Motor neuron (in vitro differentiated cells): ENCODE measurements at regions not wholly inside any gene's neighbourhood (a gene's known extent, or its start where the extent isn't known, plus 50 kb on each side); places are given as distances from the start of the nearest gene placed in this dataset.
"Not testable (repeated sequence)": the region's sequence is repeated elsewhere in the genome, so short reads cannot be mapped to it uniquely, and the experiment has no call there.

Experiments used
- ATAC-seq, 8 experiments: fragments of 200-7000 bp; cut with Tn5 transposase; replicated peaks in 6 of 8; 2 replicates each; pipeline ENCODE4 v1.8.0; 2021; ENCODE audit warnings: mild to moderate bottlenecking in 8 of 8, moderate library complexity in 8 of 8
- H3K27ac ChIP-seq, 2 donors: fragments of 250-450 bp; sonication (Bioruptor Pico); 2 replicates each; pipeline ENCODE4 v1.9.0; 2021; ENCODE audit warnings: antibody characterized with exemption in 2 of 2, mild to moderate bottlenecking in 2 of 2, moderate library complexity in 1 of 2
- H3K4me1 ChIP-seq, 2 donors: fragments of 250-450 bp; sonication (Bioruptor Pico); replicated peaks in 1 of 2; 2 replicates each; pipeline ENCODE4 v1.6.1; 2021; ENCODE audit warnings: antibody characterized with exemption in 2 of 2, mild to moderate bottlenecking in 2 of 2, moderate library complexity in 1 of 2
- H3K4me3 ChIP-seq, 5 donors: fragments of 250-450 bp; sonication (Bioruptor Pico); 2 replicates each; pipeline ENCODE4 v1.9.0; 2021; ENCODE audit warnings: antibody characterized with exemption in 5 of 5, mild to moderate bottlenecking in 5 of 5, moderate library complexity in 4 of 5
- WGBS, 10 experiments: fragments of 450-650 bp; shearing (Covaris generic); methylation state at CpG; one replicate each; pipeline ENCODE4 v1.0.0; 2022; 5-methylcytosine and 5-hydroxymethylcytosine counted together
- in situ Hi-C, 9 experiments: fragments of 400-800 bp; cut with MboI; loops; one replicate each; pipeline ENCODE4 v1.15.0; 2021; ENCODE audit warnings: low sequenced_read_pairs in 9 of 9, low pct_unique_long_range_greater_than_20kb in 2 of 9; ENCODE audit not compliant: unreplicated experiment in 9 of 9

DNA sequence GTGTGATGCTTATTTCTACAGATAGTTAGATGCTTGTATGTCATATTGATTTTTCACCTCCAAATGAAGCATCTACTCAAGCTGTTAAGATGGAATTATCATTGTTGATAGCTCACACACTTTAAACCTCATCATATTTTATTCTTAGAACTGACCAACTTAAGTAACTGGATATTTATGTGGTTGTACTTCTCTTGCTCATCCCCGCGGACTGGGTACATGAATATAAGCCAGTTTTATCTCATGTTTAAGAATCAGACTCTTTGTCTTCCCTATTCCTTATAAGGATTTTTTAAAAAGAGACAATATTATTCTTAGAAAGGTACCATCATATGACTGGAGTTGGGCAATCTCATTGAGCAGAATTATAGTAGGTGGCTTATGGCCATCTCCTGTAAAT is 358.7 kb downstream of the DSC3 start:
- Histone ChIP-seq H3K4me1 (peaks cover 2 to 3% of the 10 kb centered on the region in 2 donors), H3K27ac (no peak overlapping the region), H3K4me3 (no peak overlapping the region)
- WGBS, 10 experiments, result 0 to 100% (median 84%) methylated on average over 2 of the region's 2 CpGs; no CpG with 5 or more reads in 4 of the 10 experiments
- in situ Hi-C loops, result no loop called here
- ATAC-seq, result no peak

DNA sequence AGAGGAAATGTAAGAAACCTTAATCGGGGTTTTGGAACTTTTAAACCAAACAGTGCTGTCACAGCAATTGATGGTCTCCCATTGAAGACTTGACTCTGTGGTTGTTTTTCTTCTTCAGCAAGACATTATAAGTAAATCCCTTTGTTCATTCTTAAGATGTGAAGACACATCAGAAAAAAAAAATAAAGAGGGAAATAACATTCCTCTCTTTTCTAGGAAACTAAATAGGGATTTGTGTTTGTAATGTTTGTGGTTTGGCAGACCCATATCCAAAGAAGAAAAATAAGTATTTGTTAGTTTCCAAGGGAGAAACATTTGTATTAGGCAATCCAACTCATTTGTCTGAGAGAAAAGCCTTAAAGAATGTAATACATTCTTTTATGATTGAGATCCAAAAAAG is 359.9 kb downstream of the DSC3 start:
- peak in 2 of 8 experiments; percentile 13 to 71 for ATAC-seq
- in situ Hi-C loops, result no loop called here
- H3K4me1 ChIP-seq, result peaks cover 2 to 3% of the 10 kb centered on the region in 2 donors

DNA sequence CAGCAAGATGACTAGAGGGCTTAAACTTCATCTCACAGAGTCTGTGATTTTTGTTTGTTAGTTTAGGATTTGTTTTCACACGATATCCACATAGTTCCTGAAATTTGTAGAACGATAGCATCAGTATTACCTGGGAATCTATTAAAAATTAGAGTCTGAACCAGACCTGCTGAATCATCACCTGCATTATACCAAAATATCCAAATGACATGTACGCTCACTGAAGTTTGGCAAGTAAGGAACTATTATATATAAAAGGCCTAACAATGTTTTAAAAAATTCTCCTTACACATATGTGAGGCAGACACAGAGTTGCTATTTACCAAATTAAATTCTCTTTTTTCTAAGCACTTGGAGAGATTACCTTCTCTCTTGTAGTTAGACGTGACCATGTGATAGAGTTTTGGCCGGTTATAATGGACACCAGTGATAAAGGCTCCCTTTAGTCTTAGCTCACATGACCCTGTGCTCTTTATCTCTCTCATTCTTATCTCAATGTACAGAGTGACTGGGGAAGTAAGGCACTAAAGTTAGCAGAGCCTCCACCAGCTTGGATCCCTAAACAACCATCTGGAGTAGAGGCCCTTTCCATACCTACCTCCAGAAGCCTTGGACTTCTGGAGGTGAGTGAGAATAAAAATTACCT is 363.1 kb downstream of the DSC3 start:
- 12 to 96% (median 84%) methylated on average over 2 to 5 of the region's 5 CpGs; no CpG with 5 or more reads in 1 of the 10 experiments for whole genome bisulfite sequencing, 10 experiments
- in situ Hi-C loops, result no loop called here
- no peak overlapping the region for H3K27ac ChIP-seq
- no peak for ATAC-seq
- no peak overlapping the region for H3K4me3 ChIP-seq
- H3K4me1 ChIP-seq, result peaks cover 0 to under 1% of the 10 kb centered on the region in 2 donors

More for the DNA sequence above, 359.9 kb downstream of the DSC3 start:
- 0 to 83% (median 46%) methylated on average over 1 of the region's 1 CpG; no CpG with 5 or more reads in 2 of the 10 experiments for WGBS, 10 experiments
- no peak overlapping the region for H3K4me3 ChIP-seq
- no peak overlapping the region for H3K27ac ChIP-seq

DNA sequence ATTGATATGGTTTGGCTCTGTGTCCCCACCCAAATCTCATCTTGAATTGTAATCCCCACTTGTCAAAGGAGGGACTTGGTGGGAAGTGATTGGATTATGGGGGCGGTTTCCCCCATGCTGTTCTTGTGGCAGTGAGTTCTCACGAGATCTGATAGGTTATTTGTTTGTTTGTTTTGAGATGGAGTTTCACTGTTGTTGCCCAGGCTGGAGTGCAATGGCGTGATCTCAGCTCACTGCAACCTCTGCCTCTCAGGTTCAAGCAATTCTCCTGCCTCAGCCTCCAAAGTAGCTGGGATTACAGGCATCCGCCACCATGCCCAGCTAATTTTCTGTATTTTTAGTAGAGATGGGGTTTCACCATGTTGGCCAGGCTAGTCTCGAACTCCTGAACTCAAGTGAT is 364.7 kb downstream of the DSC3 start:
- H3K27ac ChIP-seq, in situ Hi-C loops, H3K4me3 ChIP-seq, H3K4me1 ChIP-seq, ATAC-seq: not testable (repeated sequence)
- WGBS, 10 experiments, result 0 to 100% (median 64%) methylated on average over 1 to 5 of the region's 5 CpGs; no CpG with 5 or more reads in 2 of the 10 experiments

DNA sequence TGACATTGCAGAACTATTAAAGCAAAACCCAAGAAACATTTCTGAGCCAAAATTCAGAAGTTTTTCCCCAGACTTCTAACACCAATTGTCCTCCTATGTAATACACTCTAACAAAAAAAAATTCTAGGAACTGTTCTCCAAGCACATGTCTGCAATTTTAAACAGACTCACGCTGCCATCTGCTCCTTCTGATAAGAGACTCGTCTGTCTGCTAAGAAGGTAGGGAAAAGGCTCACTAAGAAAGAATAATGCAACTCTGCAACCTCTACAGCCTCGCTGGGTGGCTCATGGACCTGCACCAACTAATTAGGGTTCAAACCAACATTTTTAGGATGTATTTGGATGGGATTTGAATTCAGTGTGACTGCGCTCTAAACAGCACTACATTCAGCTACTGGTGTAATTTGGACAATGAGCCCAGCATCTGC is 366.5 kb downstream of the DSC3 start:
- in situ Hi-C loops, result no loop called here

DNA sequence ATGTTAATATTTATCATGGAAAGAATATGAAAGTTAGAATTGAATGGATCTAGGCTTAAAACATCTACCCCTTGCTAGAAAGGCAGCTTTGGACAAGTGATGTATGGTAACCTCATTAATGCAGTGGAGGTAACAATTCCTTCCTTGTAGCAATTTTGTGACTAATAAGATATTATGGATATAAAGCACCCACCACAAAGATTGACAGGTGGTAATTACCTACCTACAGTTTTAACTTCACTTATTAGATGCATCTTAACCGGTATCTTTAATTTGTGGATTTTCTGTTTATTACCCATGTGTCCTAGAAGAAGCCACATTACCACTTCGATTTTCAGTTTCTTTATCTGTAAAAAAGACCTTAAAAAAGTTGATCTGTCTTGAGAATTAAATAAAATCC is 367.0 kb downstream of the DSC3 start:
- 17 to 100% (median 46%) methylated on average over 2 of the region's 2 CpGs; no CpG with 5 or more reads in 3 of the 10 experiments for WGBS, 10 experiments
- no peak overlapping the region for H3K27ac ChIP-seq
- H3K4me1 ChIP-seq, result no peaks in the 10 kb centered on the region
- no peak for ATAC-seq
- no peak overlapping the region for H3K4me3 ChIP-seq
- in situ Hi-C loops, result no loop called here

More for the DNA sequence above, 366.5 kb downstream of the DSC3 start:
- Histone ChIP-seq H3K4me1 (no peaks in the 10 kb centered on the region), H3K27ac (no peak overlapping the region), H3K4me3 (no peak overlapping the region)
- 0 to 75% (median 38%) methylated on average over 1 to 4 of the region's 4 CpGs; no CpG with 5 or more reads in 5 of the 10 experiments for WGBS, 10 experiments
- no peak for ATAC-seq

DNA sequence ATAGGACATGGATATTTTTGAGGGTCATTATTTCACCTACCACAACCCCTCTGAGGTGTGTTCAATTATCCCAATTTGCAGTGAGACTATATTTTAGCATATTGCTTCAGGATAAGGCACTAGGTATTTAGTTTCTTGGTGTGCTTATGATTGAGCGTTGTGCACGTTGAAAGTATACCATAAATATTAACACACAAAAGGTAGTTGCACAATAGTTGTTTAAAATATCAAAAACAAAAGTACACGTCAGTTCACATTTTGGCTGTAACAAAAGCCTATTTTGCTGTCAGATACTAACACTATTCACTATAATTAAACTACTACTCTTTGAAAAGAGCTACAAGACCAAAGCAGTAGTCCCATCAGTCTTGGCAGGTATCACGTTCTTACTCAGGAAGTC is 367.5 kb downstream of the DSC3 start:
- ATAC-seq, result no peak
- no peak overlapping the region for H3K4me3 ChIP-seq
- H3K4me1 ChIP-seq, result no peaks in the 10 kb centered on the region
- 11 to 100% (median 67%) methylated on average over 1 to 4 of the region's 4 CpGs; no CpG with 5 or more reads in 1 of the 10 experiments for WGBS, 10 experiments
- H3K27ac ChIP-seq, result no peak overlapping the region
- in situ Hi-C loops, result no loop called here

DNA sequence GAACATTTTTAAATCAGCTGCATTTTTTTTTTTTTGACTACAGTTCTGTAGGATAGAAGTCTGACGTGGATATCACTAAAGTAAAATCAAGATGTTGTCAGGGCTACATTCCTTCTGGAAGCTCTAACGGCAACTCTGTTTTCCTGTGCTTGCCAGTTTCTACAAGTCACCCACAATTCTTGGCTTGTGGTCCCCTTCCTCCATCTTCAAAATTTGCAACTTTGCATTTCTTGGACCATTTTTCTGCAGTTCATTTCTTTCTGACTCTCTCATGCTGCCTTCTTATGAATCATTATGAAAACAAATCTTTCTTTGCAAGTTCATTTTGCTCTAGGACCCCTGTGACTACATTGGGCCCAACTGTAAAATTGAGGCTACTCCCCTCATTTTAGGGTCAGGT is 367.9 kb downstream of the DSC3 start:
- Histone ChIP-seq H3K4me1 (no peaks in the 10 kb centered on the region), H3K4me3 (no peak overlapping the region), H3K27ac (no peak overlapping the region)
- in situ Hi-C loops, result no loop called here
- no peak for ATAC-seq
- 8 to 100% (median 92%) methylated on average over 1 to 2 of the region's 2 CpGs; no CpG with 5 or more reads in 1 of the 10 experiments for WGBS, 10 experiments

DNA sequence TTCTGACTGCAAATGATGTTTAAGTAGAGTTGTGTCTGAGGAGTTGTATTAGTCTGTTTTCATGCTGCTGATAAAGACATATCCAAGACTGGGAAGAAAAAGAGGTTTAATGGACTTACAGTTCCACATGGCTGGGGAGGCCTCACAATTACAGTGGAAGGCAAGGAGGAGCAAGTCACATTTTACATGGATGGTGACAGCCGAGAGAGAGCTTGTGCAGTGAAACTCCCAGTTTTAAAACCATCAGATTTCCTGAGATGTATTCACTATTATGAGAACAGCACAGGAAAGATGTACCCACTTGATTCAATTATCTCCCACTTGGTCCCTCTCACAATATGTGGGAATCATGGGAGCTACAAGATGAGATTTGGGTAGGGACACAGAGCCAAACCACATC is 370.1 kb downstream of the DSC3 start:
- H3K27ac ChIP-seq, H3K4me1 ChIP-seq, H3K4me3 ChIP-seq, in situ Hi-C loops, ATAC-seq: not testable (repeated sequence)
- WGBS, 10 experiments, result 0 to 100% (median 44%) methylated on average over 1 of the region's 1 CpG; no CpG with 5 or more reads in 6 of the 10 experiments

DNA sequence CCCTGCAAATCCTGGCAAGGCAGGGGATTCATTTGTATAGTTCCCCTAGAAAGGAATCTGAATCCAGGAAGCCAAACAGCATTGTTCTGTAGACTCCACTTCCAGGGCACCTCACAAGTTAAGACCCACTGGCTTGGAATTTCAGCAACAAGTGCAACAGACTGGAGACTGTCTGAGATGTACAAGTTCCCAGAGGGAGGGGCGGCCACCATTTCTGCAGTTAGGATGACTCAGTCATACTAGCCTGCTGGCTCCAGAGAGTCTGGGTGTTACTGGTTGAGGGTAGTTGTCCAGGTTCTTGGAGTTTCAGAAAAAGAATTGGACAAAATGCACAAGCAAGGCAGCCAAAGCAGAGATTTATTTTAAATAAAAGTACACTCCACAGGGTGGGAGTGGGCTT is 384.2 kb downstream of the DSC3 start:
- whole genome bisulfite sequencing, 10 experiments, result 86% methylated on average over 1 of the region's 1 CpG; no CpG with 5 or more reads in 9 of the 10 experiments
- no peak overlapping the region for H3K4me3 ChIP-seq
- no peak for ATAC-seq
- in situ Hi-C loops, result no loop called here
- H3K4me1 ChIP-seq, result no peaks in the 10 kb centered on the region
- H3K27ac ChIP-seq, result no peak overlapping the region

DNA sequence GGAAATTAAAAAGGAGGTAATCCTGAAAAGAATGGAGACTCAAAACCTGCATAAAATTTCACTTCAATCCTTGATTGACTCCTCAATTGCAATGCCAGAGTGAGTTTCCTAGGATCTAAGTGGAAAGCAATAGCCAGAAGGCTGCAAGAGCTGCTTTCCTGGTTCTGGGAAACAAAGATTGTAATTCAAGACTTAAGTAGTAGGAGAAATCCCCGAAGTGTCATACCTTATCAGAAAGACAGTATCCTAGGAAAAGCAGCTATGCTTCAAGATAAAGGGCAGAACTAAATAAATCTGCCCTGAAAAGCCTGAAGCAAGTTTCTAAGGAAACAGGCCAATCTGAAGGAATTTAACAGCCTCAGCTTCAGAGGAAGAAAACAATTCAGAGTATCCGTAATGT is 390.2 kb downstream of the DSC3 start:
- peak in 2 of 8 experiments; percentile 22 to 93 for ATAC-seq
- no peak overlapping the region for H3K27ac ChIP-seq
- in situ Hi-C loops, result no loop called here
- no peak overlapping the region for H3K4me3 ChIP-seq
- peaks cover 0 to 2% of the 10 kb centered on the region in 2 donors for H3K4me1 ChIP-seq
- WGBS, 10 experiments, result 0 to 83% (median 39%) methylated on average over 1 to 2 of the region's 2 CpGs

DNA sequence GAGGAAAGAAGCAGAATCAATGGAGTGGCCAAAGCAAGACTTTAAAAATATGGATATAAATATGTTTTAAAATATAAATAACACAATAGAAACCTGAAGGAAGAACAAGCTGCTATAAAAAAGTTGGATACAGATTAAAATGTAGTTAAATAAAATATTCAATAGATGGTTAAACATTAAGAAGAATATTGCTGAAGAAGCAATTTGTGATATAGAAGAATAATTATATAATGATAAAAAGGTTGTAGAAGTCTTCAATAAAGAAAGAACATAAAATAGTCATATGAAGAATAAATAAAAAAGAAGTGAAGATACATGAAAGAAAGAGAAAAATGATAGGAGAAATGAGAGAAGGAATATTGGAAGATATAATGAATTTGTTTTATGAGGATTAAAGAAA is 392.0 kb downstream of the DSC3 start:
- in situ Hi-C loops, result no loop called here
- Histone ChIP-seq H3K27ac (no peak overlapping the region), H3K4me1 (peaks cover 0 to 2% of the 10 kb centered on the region in 2 donors), H3K4me3 (no peak overlapping the region)
- no peak for ATAC-seq

DNA sequence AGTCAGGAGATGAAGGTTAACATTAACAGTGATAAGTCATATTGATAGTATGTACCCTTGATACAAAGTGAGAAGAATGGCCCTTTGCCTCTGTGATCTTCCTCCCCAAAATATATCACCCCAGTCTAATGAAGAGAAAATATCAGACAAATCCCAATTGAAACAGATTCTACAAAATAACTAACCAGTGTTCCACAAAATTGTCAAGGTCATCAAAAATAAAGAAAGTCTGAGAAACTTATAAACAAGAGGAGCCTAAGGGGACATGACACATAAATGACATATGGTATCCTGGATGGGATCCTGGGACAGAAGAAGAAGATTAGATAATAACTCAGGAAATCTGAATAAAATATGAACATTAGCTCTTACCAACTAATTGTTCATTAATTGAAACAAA is 398.4 kb downstream of the DSC3 start:
- in situ Hi-C loops, result no loop called here
- Histone ChIP-seq H3K27ac (no peak overlapping the region), H3K4me3 (no peak overlapping the region), H3K4me1 (no peaks in the 10 kb centered on the region)
- ATAC-seq, result no peak

DNA sequence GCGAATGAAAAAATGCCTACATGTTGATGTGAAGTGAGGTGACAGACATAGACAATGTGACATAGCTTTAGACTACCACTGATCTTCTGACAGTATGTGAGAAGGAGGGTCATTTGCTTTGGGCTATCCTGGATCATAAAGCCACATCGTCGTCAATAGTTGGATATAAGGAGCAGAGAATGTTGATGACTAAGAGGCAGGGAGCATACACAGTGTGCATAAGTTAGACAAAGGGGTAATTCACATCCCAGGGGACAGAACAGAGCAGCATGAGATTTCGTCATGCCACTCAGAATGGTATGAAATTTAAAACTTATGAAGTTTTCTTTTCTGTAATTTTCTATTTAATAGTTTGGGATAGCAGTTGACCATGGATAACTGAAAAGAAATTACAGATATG is 403.2 kb downstream of the DSC3 start:
- no peaks in the 10 kb centered on the region for H3K4me1 ChIP-seq
- no peak overlapping the region for H3K4me3 ChIP-seq
- in situ Hi-C loops, result no loop called here
- 0 to 100% (median 76%) methylated on average over 1 to 4 of the region's 4 CpGs; no CpG with 5 or more reads in 1 of the 10 experiments for WGBS, 10 experiments
- ATAC-seq, result no peak
- H3K27ac ChIP-seq, result no peak overlapping the region
